Upper lobe of left lung (tissue), 4 donors: ENCODE measurements at regions not wholly inside any gene's neighbourhood (a gene's known extent, or its start where the extent isn't known, plus 50 kb on each side); places are given as distances from the start of the nearest gene placed in this dataset.
"Not testable (repeated sequence)": the region's sequence is repeated elsewhere in the genome, so short reads cannot be mapped to it uniquely, and the experiment has no call there.

Experiments used
- POLR2A ChIP-seq, 4 donors: fragments of 450-650 bp; IDR thresholded peaks; one replicate each; pipeline ENCODE4 v1.5.1; 2016 to 2017; ENCODE audit warnings: antibody characterized with exemption in 4 of 4, mild to moderate bottlenecking in 2 of 4
- TF ChIP-seq, protein P1 (sequence below), 6 experiments: fragments of 450-650 bp in 4 of 6; fragments of 200-600 bp in 2 of 6; sonication (generic) in 2 of 6; IDR thresholded peaks; one replicate each; pipeline ENCODE4 v1.5.1; 2016 to 2019; ENCODE audit warnings: antibody characterized with exemption in 6 of 6

GRCh38 chr3:34094280-34094679 is 295.9 kb downstream of the PDCD6IP start:
- TF ChIP-seq, protein P1, sequence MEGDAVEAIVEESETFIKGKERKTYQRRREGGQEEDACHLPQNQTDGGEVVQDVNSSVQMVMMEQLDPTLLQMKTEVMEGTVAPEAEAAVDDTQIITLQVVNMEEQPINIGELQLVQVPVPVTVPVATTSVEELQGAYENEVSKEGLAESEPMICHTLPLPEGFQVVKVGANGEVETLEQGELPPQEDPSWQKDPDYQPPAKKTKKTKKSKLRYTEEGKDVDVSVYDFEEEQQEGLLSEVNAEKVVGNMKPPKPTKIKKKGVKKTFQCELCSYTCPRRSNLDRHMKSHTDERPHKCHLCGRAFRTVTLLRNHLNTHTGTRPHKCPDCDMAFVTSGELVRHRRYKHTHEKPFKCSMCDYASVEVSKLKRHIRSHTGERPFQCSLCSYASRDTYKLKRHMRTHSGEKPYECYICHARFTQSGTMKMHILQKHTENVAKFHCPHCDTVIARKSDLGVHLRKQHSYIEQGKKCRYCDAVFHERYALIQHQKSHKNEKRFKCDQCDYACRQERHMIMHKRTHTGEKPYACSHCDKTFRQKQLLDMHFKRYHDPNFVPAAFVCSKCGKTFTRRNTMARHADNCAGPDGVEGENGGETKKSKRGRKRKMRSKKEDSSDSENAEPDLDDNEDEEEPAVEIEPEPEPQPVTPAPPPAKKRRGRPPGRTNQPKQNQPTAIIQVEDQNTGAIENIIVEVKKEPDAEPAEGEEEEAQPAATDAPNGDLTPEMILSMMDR (IDR thresholded peaks at IDR 0.05): not testable (repeated sequence)
- not testable (repeated sequence) for TF ChIP-seq POLR2A (IDR thresholded peaks at IDR 0.05)
